HG03442 (cell line): ENCODE measurements at regions not wholly inside any gene's neighbourhood (a gene's known extent, or its start where the extent isn't known, plus 50 kb on each side); places are given as distances from the start of the nearest gene placed in this dataset.
A peak's percentile ranks its signal among the peaks of the same experiment; 100 is the strongest.

Experiments
- ATAC-seq: cut with Tn5 transposase; IDR thresholded peaks from one replicate; pipeline ENCODE4 v1.9.1; 2021; ENCODE audit warnings: mild to moderate bottlenecking, moderate library complexity; ENCODE audit not compliant: unreplicated experiment

- ATAC-seq, result no peak
Observed at GRCh38 chr2:199707593-199708185, 143.3 kb downstream of the FTCDNL1 start.

GRCh38 chr2:199705538-199705937, 145.5 kb downstream of the FTCDNL1 start:
- ATAC-seq, result no peak

- no peak for ATAC-seq
Observed at GRCh38 chr2:199704358-199705238, 146.4 kb downstream of the FTCDNL1 start.

- no peak for ATAC-seq
Observed at GRCh38 chr2:199703199-199703598, 147.8 kb downstream of the FTCDNL1 start.

GRCh38 chr2:199697469-199697868, 153.5 kb downstream of the FTCDNL1 start:
- no peak for ATAC-seq

- no peak for ATAC-seq
Observed at GRCh38 chr2:199696048-199696447, 154.9 kb downstream of the FTCDNL1 start.

- no peak for ATAC-seq
Observed at GRCh38 chr2:199693861-199694260, 157.1 kb downstream of the FTCDNL1 start.

- ATAC-seq, result no peak
Observed at GRCh38 chr2:199692489-199692888, 158.5 kb downstream of the FTCDNL1 start.

- no peak for ATAC-seq
Observed at GRCh38 chr2:199690225-199690624, 160.8 kb downstream of the FTCDNL1 start.

GRCh38 chr2:199685669-199686068, 165.3 kb downstream of the FTCDNL1 start:
- no peak for ATAC-seq

GRCh38 chr2:199684832-199685231, 166.2 kb downstream of the FTCDNL1 start:
- ATAC-seq, result no peak

- ATAC-seq, result no peak
Observed at GRCh38 chr2:199684168-199684567, 166.8 kb downstream of the FTCDNL1 start.

- ATAC-seq, result no peak
Observed at GRCh38 chr2:199682001-199682400, 169.0 kb downstream of the FTCDNL1 start.

GRCh38 chr2:199680482-199680881, 170.5 kb downstream of the FTCDNL1 start:
- no peak for ATAC-seq

- no peak for ATAC-seq
Observed at GRCh38 chr2:199679883-199680282, 171.1 kb downstream of the FTCDNL1 start.

GRCh38 chr2:199677881-199678280, 173.1 kb downstream of the FTCDNL1 start:
- no peak for ATAC-seq

GRCh38 chr2:199668645-199669044, 182.3 kb downstream of the FTCDNL1 start:
- no peak for ATAC-seq

GRCh38 chr2:199663157-199663556, 187.8 kb downstream of the FTCDNL1 start:
- ATAC-seq, result peak; percentile 80

- ATAC-seq, result no peak
Observed at GRCh38 chr2:199662255-199662654, 188.7 kb downstream of the FTCDNL1 start.

GRCh38 chr2:199660167-199660566, 190.8 kb downstream of the FTCDNL1 start:
- ATAC-seq, result no peak

GRCh38 chr2:199659207-199659606, 191.8 kb downstream of the FTCDNL1 start:
- ATAC-seq, result no peak

GRCh38 chr2:199646439-199646838, 188.7 kb upstream of the SATB2 start:
- peak; percentile 96 for ATAC-seq
